HUES6 (cell line): ENCODE measurements at regions not wholly inside any gene's neighbourhood (a gene's known extent, or its start where the extent isn't known, plus 50 kb on each side); places are given as distances from the start of the nearest gene placed in this dataset.
A peak's percentile ranks its signal among the peaks of the same experiment; 100 is the strongest.

Experiments used
- H3K27ac ChIP-seq: 2 replicates; pipeline ENCODE4 v1.7.0; 2013; ENCODE audit warnings: low read depth, mild to moderate bottlenecking, low read length, inconsistent platforms
- H3K27me3 ChIP-seq: 2 replicates; pipeline ENCODE4 v1.6.1; 2013; ENCODE audit warnings: low read length; ENCODE audit not compliant: control insufficient read depth, insufficient read depth
- H3K36me3 ChIP-seq: 2 replicates; pipeline ENCODE4 v1.6.1; 2013; ENCODE audit warnings: low read length; ENCODE audit not compliant: control insufficient read depth, insufficient read depth
- H3K4me1 ChIP-seq: 2 replicates; pipeline ENCODE4 v1.6.1; 2013; ENCODE audit warnings: low read length; ENCODE audit not compliant: control insufficient read depth, insufficient read depth
- H3K4me3 ChIP-seq: 2 replicates; pipeline ENCODE4 v1.5.1; 2013; ENCODE audit warnings: low read depth, low read length
- H3K9ac ChIP-seq: one replicate; pipeline ENCODE4 v1.6.1; 2013; ENCODE audit warnings: mild to moderate bottlenecking, low read length
- H3K9me3 ChIP-seq: 2 replicates; pipeline ENCODE4 v1.6.1; 2013; ENCODE audit warnings: low read depth, low read length; ENCODE audit not compliant: control insufficient read depth, insufficient read depth

- peaks cover 3% of the 10 kb centered on the region; the same call in 1 of the 2 replicates for H3K27me3 ChIP-seq
- H3K27ac ChIP-seq = no peak overlapping the region
- no peaks in the 10 kb centered on the region for H3K36me3 ChIP-seq
- no peak overlapping the region for H3K9ac ChIP-seq
- no peak overlapping the region for H3K4me3 ChIP-seq
- no peaks in the 10 kb centered on the region for H3K9me3 ChIP-seq
- H3K4me1 ChIP-seq = peaks cover 10% of the 10 kb centered on the region
Measured at GRCh38 chrX:139293991-139294390, 236.5 kb upstream of the F9 start.

GRCh38 chrX:139290310-139290709 is 240.2 kb upstream of the F9 start:
- Histone ChIP-seq H3K4me3 (no peak overlapping the region), H3K36me3 (no peaks in the 10 kb centered on the region), H3K27ac (no peak overlapping the region), H3K27me3 (peaks cover 3% of the 10 kb centered on the region; the same call in 1 of the 2 replicates), H3K9ac (no peak overlapping the region), H3K4me1 (no peaks in the 10 kb centered on the region), H3K9me3 (0 out of 2 replicates have a peak, but pooled peaks cover 4% of the 10 kb centered on the region)

- no peak overlapping the region for H3K9ac ChIP-seq
- H3K36me3 ChIP-seq = no peaks in the 10 kb centered on the region
- no peak overlapping the region for H3K4me3 ChIP-seq
- H3K27me3 ChIP-seq = peaks cover 3% of the 10 kb centered on the region; the same call in 1 of the 2 replicates
- H3K9me3 ChIP-seq = peaks cover 16% of the 10 kb centered on the region
- no peak overlapping the region for H3K27ac ChIP-seq
- H3K4me1 ChIP-seq = no peaks in the 10 kb centered on the region
Measured at GRCh38 chrX:139287155-139287924, 243.2 kb upstream of the F9 start.

GRCh38 chrX:139286342-139286741 is 244.2 kb upstream of the F9 start:
- no peak overlapping the region for H3K27ac ChIP-seq
- H3K36me3 ChIP-seq = no peaks in the 10 kb centered on the region
- H3K9ac ChIP-seq = no peak overlapping the region
- H3K27me3 ChIP-seq = peaks cover 3% of the 10 kb centered on the region; the same call in 1 of the 2 replicates
- no peak overlapping the region for H3K4me3 ChIP-seq
- peaks cover 16% of the 10 kb centered on the region for H3K9me3 ChIP-seq
- H3K4me1 ChIP-seq = no peaks in the 10 kb centered on the region

- Histone ChIP-seq H3K27ac (no peak overlapping the region), H3K4me1 (0 out of 2 replicates have a peak, but pooled peaks cover 5% of the 10 kb centered on the region), H3K9me3 (no peaks in the 10 kb centered on the region), H3K27me3 (no peaks in the 10 kb centered on the region), H3K4me3 (no peak overlapping the region), H3K36me3 (no peaks in the 10 kb centered on the region), H3K9ac (no peak overlapping the region)
Measured at GRCh38 chrX:139267851-139268250, 262.7 kb upstream of the F9 start.

GRCh38 chrX:139246295-139246694 is 284.2 kb upstream of the F9 start:
- Histone ChIP-seq H3K27ac (no peak overlapping the region), H3K4me3 (no peak overlapping the region), H3K9me3 (0 out of 2 replicates have a peak, but pooled peaks cover 2% of the 10 kb centered on the region), H3K9ac (no peak overlapping the region), H3K4me1 (no peaks in the 10 kb centered on the region), H3K36me3 (no peaks in the 10 kb centered on the region), H3K27me3 (peaks cover 2% of the 10 kb centered on the region; the same call in 1 of the 2 replicates)

- Histone ChIP-seq H3K9me3 (peaks cover 11% of the 10 kb centered on the region), H3K4me1 (no peaks in the 10 kb centered on the region), H3K9ac (no peak overlapping the region), H3K4me3 (no peak overlapping the region), H3K27me3 (peaks cover 5% of the 10 kb centered on the region; the same call in 1 of the 2 replicates), H3K36me3 (no peaks in the 10 kb centered on the region), H3K27ac (no peak overlapping the region)
Measured at GRCh38 chrX:139237141-139237540, 293.4 kb upstream of the F9 start.

GRCh38 chrX:139234898-139235297 is 295.6 kb upstream of the F9 start:
- H3K27ac ChIP-seq = no peak overlapping the region
- peaks cover 5% of the 10 kb centered on the region; the same call in 1 of the 2 replicates for H3K27me3 ChIP-seq
- H3K4me1 ChIP-seq = no peaks in the 10 kb centered on the region
- H3K9ac ChIP-seq = no peak overlapping the region
- no peak overlapping the region for H3K4me3 ChIP-seq
- H3K36me3 ChIP-seq = no peaks in the 10 kb centered on the region
- peaks cover 11% of the 10 kb centered on the region for H3K9me3 ChIP-seq

GRCh38 chrX:139224953-139225665 is 305.4 kb upstream of the F9 start:
- H3K9ac ChIP-seq = peak overlapping the region; percentile 0
- no peak overlapping the region for H3K4me3 ChIP-seq
- no peaks in the 10 kb centered on the region for H3K9me3 ChIP-seq
- H3K36me3 ChIP-seq = no peaks in the 10 kb centered on the region
- H3K4me1 ChIP-seq = peaks cover 25% of the 10 kb centered on the region
- peaks cover 50% of the 10 kb centered on the region; the same call in 1 of the 2 replicates for H3K27me3 ChIP-seq
- peak overlapping the region; percentile 12; the same call in 1 of the 2 replicates for H3K27ac ChIP-seq

GRCh38 chrX:139222511-139223200 is 307.9 kb upstream of the F9 start:
- H3K36me3 ChIP-seq = no peaks in the 10 kb centered on the region
- peaks cover 47% of the 10 kb centered on the region; the same call in 1 of the 2 replicates for H3K27me3 ChIP-seq
- H3K9me3 ChIP-seq = no peaks in the 10 kb centered on the region
- no peak overlapping the region for H3K4me3 ChIP-seq
- no peak overlapping the region for H3K9ac ChIP-seq
- no peak overlapping the region for H3K27ac ChIP-seq
- peaks cover 25% of the 10 kb centered on the region for H3K4me1 ChIP-seq
